Fibroblast of lung (primary cell): ENCODE measurements at regions not wholly inside any gene's neighbourhood (a gene's known extent, or its start where the extent isn't known, plus 50 kb on each side); places are given as distances from the start of the nearest gene placed in this dataset.

Experiments
- DNase-seq, 2 donors: peaks; one replicate each; pipeline versions ENCODE4 v3.0.0 to v3.0.0-alpha.2; 2010; ENCODE audit warnings: low read depth in 2 of 2
- H2AFZ ChIP-seq: 2 replicates; pipeline ENCODE4 v1.5.1; 2012; ENCODE audit warnings: low read length, control low read depth, inconsistent platforms
- H3K27ac ChIP-seq: 2 replicates; pipeline ENCODE4 v1.5.1; 2011; ENCODE audit warnings: low read length, control low read depth; ENCODE audit not compliant: insufficient read depth
- H3K27me3 ChIP-seq: 2 replicates; pipeline ENCODE4 v1.5.1; 2011; ENCODE audit warnings: mild to moderate bottlenecking, low read length; ENCODE audit not compliant: control insufficient read depth, insufficient read depth
- H3K36me3 ChIP-seq: 2 replicates; pipeline ENCODE4 v1.5.1; 2011; ENCODE audit warnings: low read length; ENCODE audit not compliant: control insufficient read depth, insufficient read depth
- H3K4me1 ChIP-seq: 2 replicates; pipeline ENCODE4 v1.5.1; 2011; ENCODE audit warnings: low read length; ENCODE audit not compliant: control insufficient read depth, insufficient read depth; ENCODE audit errors: extremely low read depth
- H3K4me2 ChIP-seq: 2 replicates; pipeline ENCODE4 v1.5.1; 2011; ENCODE audit warnings: low read length, control low read depth; ENCODE audit not compliant: insufficient read depth; ENCODE audit errors: extremely low read depth
- H3K4me3 ChIP-seq, 4 experiments: fragments of 200-600 bp in 1 of 4; sonication (generic) in 1 of 4; replicated peaks in 1 of 4; 2 replicates each; pipeline ENCODE4 v1.5.1; 2011 to 2016; ENCODE audit warnings: low read length in 4 of 4, low read depth in 3 of 4, mild to moderate bottlenecking in 3 of 4, control low read depth in 2 of 4, inconsistent platforms in 1 of 4, mixed read lengths in 1 of 4; ENCODE audit not compliant: insufficient read depth in 1 of 4; ENCODE audit errors: control extremely low read depth in 1 of 4
- H3K79me2 ChIP-seq: 2 replicates; pipeline ENCODE4 v1.5.1; 2012; ENCODE audit warnings: mild to moderate bottlenecking, low read length, inconsistent platforms; ENCODE audit not compliant: control insufficient read depth, insufficient read depth
- H3K9ac ChIP-seq: 2 replicates; pipeline ENCODE4 v1.5.1; 2011; ENCODE audit warnings: mild to moderate bottlenecking, low read length, control low read depth; ENCODE audit not compliant: insufficient read depth
- H3K9me3 ChIP-seq: 2 replicates; pipeline ENCODE4 v1.5.1; 2012; ENCODE audit warnings: low read depth, low read length; ENCODE audit not compliant: control insufficient read depth, insufficient read depth
- H4K20me1 ChIP-seq: 2 replicates; pipeline ENCODE4 v1.5.1; 2011; ENCODE audit warnings: low read length; ENCODE audit not compliant: control insufficient read depth, insufficient read depth; ENCODE audit errors: extremely low read depth
- CTCF ChIP-seq, 2 donors: IDR thresholded peaks in 1 of 2; conservative IDR thresholded peaks in 1 of 2; 1 replicate in 1 of 2; 2 replicates in 1 of 2; pipeline ENCODE4 v1.5.1; 2011 to 2012; ENCODE audit warnings: low read length in 2 of 2, control low read depth in 1 of 2, inconsistent platforms in 1 of 2, low read depth in 1 of 2, mild to moderate bottlenecking in 1 of 2
- EZH2 ChIP-seq: IDR thresholded peaks from 2 replicates; pipeline ENCODE4 v1.5.1; 2012; ENCODE audit warnings: low read length, control low read depth, mild to moderate bottlenecking; ENCODE audit errors: missing control alignments

GRCh38 chr7:42332605-42333222 is 95.7 kb upstream of the GLI3 start:
- Histone ChIP-seq H4K20me1 (no peaks in the 10 kb centered on the region), H3K9me3 (no peaks in the 10 kb centered on the region), H3K4me1 (no peaks in the 10 kb centered on the region), H3K9ac (no peak overlapping the region), H3K27me3 (no peaks in the 10 kb centered on the region), H3K79me2 (no peaks in the 10 kb centered on the region), H3K4me3 (no peak overlapping the region), H3K4me2 (no peak overlapping the region), H3K27ac (no peak overlapping the region), H2AFZ (no peak overlapping the region), H3K36me3 (no peaks in the 10 kb centered on the region)
- TF ChIP-seq EZH2 (no peak), CTCF (conservative IDR thresholded peaks at IDR 0.05 in 1 of 2, IDR thresholded peaks at IDR 0.05 in 1 of 2; ENCODE audit: low read depth in 1 of 2, low read length in 2 of 2) (no peak)
- DNase-seq: no peak

GRCh38 chr7:42319631-42320030 is 82.6 kb upstream of the GLI3 start:
- no peaks in the 10 kb centered on the region for H3K79me2 ChIP-seq
- no peak overlapping the region for H3K4me3 ChIP-seq
- no peaks in the 10 kb centered on the region for H3K4me1 ChIP-seq
- H3K27me3 ChIP-seq: no peaks in the 10 kb centered on the region
- H3K4me2 ChIP-seq: no peak overlapping the region
- no peak overlapping the region for H3K27ac ChIP-seq
- H4K20me1 ChIP-seq: no peaks in the 10 kb centered on the region
- TF ChIP-seq EZH2 (no peak), CTCF (conservative IDR thresholded peaks at IDR 0.05 in 1 of 2, IDR thresholded peaks at IDR 0.05 in 1 of 2; ENCODE audit: low read depth in 1 of 2, low read length in 2 of 2) (no peak)
- H3K9ac ChIP-seq: no peak overlapping the region
- no peak for DNase-seq
- H3K9me3 ChIP-seq: no peaks in the 10 kb centered on the region
- H3K36me3 ChIP-seq: no peaks in the 10 kb centered on the region
- H2AFZ ChIP-seq: no peak overlapping the region

DNA sequence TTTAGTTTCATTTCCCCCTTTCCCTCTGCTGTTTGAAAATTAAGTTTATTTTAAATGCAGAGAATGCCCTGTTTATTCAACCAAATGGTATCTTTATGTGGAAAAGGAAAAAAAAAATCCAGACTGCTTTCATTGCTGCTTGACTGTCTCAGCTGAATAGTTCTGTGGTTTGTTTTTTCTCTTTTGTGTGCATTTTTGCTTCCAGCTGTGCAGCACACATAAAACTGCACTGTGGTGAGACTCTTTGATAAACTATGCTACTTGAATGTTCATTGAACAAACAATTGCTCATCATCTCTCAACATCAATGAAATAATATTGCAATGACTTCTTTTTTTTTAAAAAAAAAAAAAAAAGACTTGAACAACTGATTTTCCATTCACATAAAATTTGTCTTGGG is 78.6 kb upstream of the GLI3 start:
- Histone ChIP-seq H3K36me3 (no peaks in the 10 kb centered on the region), H3K4me1 (no peaks in the 10 kb centered on the region), H3K9ac (no peak overlapping the region), H3K27ac (no peak overlapping the region), H2AFZ (no peak overlapping the region), H3K9me3 (no peaks in the 10 kb centered on the region), H3K27me3 (no peaks in the 10 kb centered on the region), H3K4me3 (peak overlapping the region in 1 of 4 experiments; percentile 17), H4K20me1 (no peaks in the 10 kb centered on the region), H3K79me2 (no peaks in the 10 kb centered on the region), H3K4me2 (no peak overlapping the region)
- TF ChIP-seq CTCF (conservative IDR thresholded peaks at IDR 0.05 in 1 of 2, IDR thresholded peaks at IDR 0.05 in 1 of 2; ENCODE audit: low read depth in 1 of 2, low read length in 2 of 2) (no peak), EZH2 (no peak)
- peak; percentile 47 to 68 for DNase-seq
